Adrenal gland (tissue), 5 donors: ENCODE measurements at regions not wholly inside any gene's neighbourhood (a gene's known extent, or its start where the extent isn't known, plus 50 kb on each side); places are given as distances from the start of the nearest gene placed in this dataset.

ENCODE experiments used
- CTCF ChIP-seq, 6 experiments: fragments of 450-650 bp in 4 of 6; fragments of 200-600 bp in 2 of 6; sonication (generic) in 1 of 6; IDR thresholded peaks; 1 replicate in 5 of 6; 2 replicates in 1 of 6; pipeline versions ENCODE4 v1.5.1 to v1.8.0; 2016 to 2021; ENCODE audit warnings: antibody characterized with exemption in 6 of 6, mild to moderate bottlenecking in 2 of 6, moderate library complexity in 1 of 6
- POLR2A ChIP-seq, 2 donors: fragments of 450-650 bp; IDR thresholded peaks; one replicate each; pipeline ENCODE4 v1.6.1; 2017; ENCODE audit warnings: antibody characterized with exemption in 2 of 2, mild to moderate bottlenecking in 2 of 2, moderate library complexity in 1 of 2
- donor health status: DM: no; HTN: no; CAD: no.

GRCh38 chr7:156004265-156005201 is 192.3 kb upstream of the SHH start:
- TF ChIP-seq POLR2A (IDR thresholded peaks at IDR 0.05) (no peak), CTCF (IDR thresholded peaks at IDR 0.05) (no peak)
